B cell (primary cell): ENCODE measurements at regions not wholly inside any gene's neighbourhood (a gene's known extent, or its start where the extent isn't known, plus 50 kb on each side); places are given as distances from the start of the nearest gene placed in this dataset.

ENCODE experiments used
- ATAC-seq: fragments of 200-7000 bp; cut with Tn5 transposase; one replicate; pipeline ENCODE4 v1.10.0; 2021; ENCODE audit warnings: low read depth, mild to moderate bottlenecking, moderate number of reproducible peaks, moderate library complexity
- CTCF ChIA-PET: fragments of 350-600 bp; sonication (Branson Sonifier 250); formaldehyde crosslinking; loops from one replicate; lab custom pipeline; 2021; ENCODE audit warnings: antibody characterized with exemption, inconsistent platforms; lab: Charles Lee
- POLR2A ChIA-PET: fragments of 350-600 bp; sonication (Branson Sonifier 250); formaldehyde crosslinking; loops from one replicate; lab custom pipeline; 2021; ENCODE audit warnings: antibody characterized with exemption; lab: Charles Lee
- DNase-seq: peaks from one replicate; pipeline ENCODE4 v3.0.0; 2013
- H2AFZ ChIP-seq: 2 replicates; pipeline ENCODE4 v1.6.1; 2012; ENCODE audit warnings: mild to moderate bottlenecking, low read depth, low read length; ENCODE audit not compliant: insufficient read depth, poor library complexity, severe bottlenecking
- H3K27ac ChIP-seq, 2 donors: 1 replicate in 1 of 2; 2 replicates in 1 of 2; pipeline ENCODE4 v1.5.1; 2012 to 2013; ENCODE audit warnings: low read length in 2 of 2, mild to moderate bottlenecking in 2 of 2, moderate library complexity in 1 of 2
- H3K27me3 ChIP-seq, 4 experiments: fragments of 200-600 bp in 1 of 4; sonication (generic) in 1 of 4; replicated peaks in 1 of 4; 1 replicate in 2 of 4; 2 replicates in 2 of 4; pipeline versions ENCODE4 v1.6.1 to v1.7.0; 2013 to 2016; ENCODE audit warnings: low read length in 3 of 4, mild to moderate bottlenecking in 2 of 4, mixed read lengths in 1 of 4, moderate library complexity in 1 of 4; ENCODE audit not compliant: insufficient read depth in 4 of 4, control insufficient read depth in 3 of 4; ENCODE audit errors: control extremely low read depth in 1 of 4
- H3K36me3 ChIP-seq, 2 experiments: replicated peaks in 1 of 2; 1 replicate in 1 of 2; 2 replicates in 1 of 2; pipeline versions ENCODE4 v1.6.1 to v1.7.1; 2013; ENCODE audit warnings: low read length in 1 of 2; ENCODE audit not compliant: insufficient read depth in 2 of 2, control insufficient read depth in 1 of 2; ENCODE audit errors: control extremely low read depth in 1 of 2, extremely low read depth in 1 of 2
- H3K4me1 ChIP-seq, 2 donors: fragments of 200-600 bp in 1 of 2; sonication (generic) in 1 of 2; 1 replicate in 1 of 2; 2 replicates in 1 of 2; pipeline versions ENCODE4 v1.5.1 to v1.6.1; 2013 to 2017; ENCODE audit warnings: low read length in 2 of 2; ENCODE audit not compliant: control insufficient read depth in 2 of 2, insufficient read depth in 2 of 2
- H3K4me2 ChIP-seq: replicated peaks from 2 replicates; pipeline ENCODE3; 2012; ENCODE audit warnings: mild to moderate bottlenecking, low read depth, low read length; ENCODE audit not compliant: poor library complexity, severe bottlenecking
- H3K4me3 ChIP-seq, 5 experiments: fragments of 200-600 bp in 1 of 5; sonication (generic) in 1 of 5; 1 replicate in 3 of 5; 2 replicates in 2 of 5; pipeline versions ENCODE4 v1.5.1 to v1.7.0; 2011 to 2016; ENCODE audit warnings: low read length in 4 of 5, mild to moderate bottlenecking in 4 of 5, low read depth in 2 of 5, control low read depth in 1 of 5, moderate library complexity in 1 of 5; ENCODE audit not compliant: insufficient read depth in 1 of 5; ENCODE audit errors: control extremely low read depth in 1 of 5, extremely low read depth in 1 of 5
- H3K79me2 ChIP-seq: fragments of 200-600 bp; sonication (generic); one replicate; pipeline ENCODE4 v1.6.0; 2016; ENCODE audit warnings: low read length; ENCODE audit not compliant: control insufficient read depth, insufficient read depth
- H3K9ac ChIP-seq: fragments of 200-600 bp; sonication (generic); 2 replicates; pipeline ENCODE4 v1.6.1; 2017; ENCODE audit warnings: mild to moderate bottlenecking, low read length, moderate library complexity
- H3K9me3 ChIP-seq, 3 donors: one replicate each; pipeline versions ENCODE4 v1.6.1 to v1.7.1; 2013; ENCODE audit warnings: low read length in 2 of 3; ENCODE audit not compliant: control insufficient read depth in 2 of 3, insufficient read depth in 1 of 3; ENCODE audit errors: control extremely low read depth in 1 of 3
- H4K20me1 ChIP-seq: 2 replicates; pipeline ENCODE4 v1.6.0; 2012; ENCODE audit warnings: mild to moderate bottlenecking, low read length; ENCODE audit not compliant: insufficient read depth, control insufficient read depth, poor library complexity, severe bottlenecking
- H3K27ac Mint-ChIP-seq: one replicate; pipeline ENCODE4 v1.8.0; 2021; ENCODE audit warnings: mixed read lengths
- H3K27me3 Mint-ChIP-seq: one replicate; pipeline ENCODE4 v1.8.0; 2021; ENCODE audit warnings: mixed read lengths
- H3K4me1 Mint-ChIP-seq: one replicate; pipeline ENCODE4 v1.8.0; 2021; ENCODE audit warnings: mixed read lengths
- H3K4me3 Mint-ChIP-seq: one replicate; pipeline ENCODE4 v1.8.0; 2021; ENCODE audit warnings: mixed read lengths
- H3K9me3 Mint-ChIP-seq: one replicate; pipeline ENCODE4 v1.8.0; 2022; ENCODE audit warnings: mixed read lengths; ENCODE audit not compliant: insufficient read depth
- EZH2 ChIP-seq: IDR thresholded peaks from 2 replicates; pipeline ENCODE4 v1.6.1; 2012; ENCODE audit warnings: borderline replicate concordance, low read depth, mild to moderate bottlenecking, moderate library complexity, low read length; ENCODE audit not compliant: insufficient read depth, poor library complexity, severe bottlenecking
- WGBS: methylation state at CpG from one replicate; pipeline ENCODE4 v1.1.5; 2013; ENCODE audit warnings: missing lambda C conversion rate; ENCODE audit not compliant: insufficient coverage; 5-methylcytosine and 5-hydroxymethylcytosine counted together
- intact Hi-C: fragments of 100-400 bp; cut with micrococcal nuclease; formaldehyde crosslinking; loops from one replicate; pipeline ENCODE4 v1.10.0; 2022
- TF ChIP-seq, protein P1 (sequence below): fragments of 200-600 bp; IDR thresholded peaks from one replicate; pipeline ENCODE4 v1.8.0; 2022; ENCODE audit warnings: antibody characterized with exemption, mild to moderate bottlenecking

DNA sequence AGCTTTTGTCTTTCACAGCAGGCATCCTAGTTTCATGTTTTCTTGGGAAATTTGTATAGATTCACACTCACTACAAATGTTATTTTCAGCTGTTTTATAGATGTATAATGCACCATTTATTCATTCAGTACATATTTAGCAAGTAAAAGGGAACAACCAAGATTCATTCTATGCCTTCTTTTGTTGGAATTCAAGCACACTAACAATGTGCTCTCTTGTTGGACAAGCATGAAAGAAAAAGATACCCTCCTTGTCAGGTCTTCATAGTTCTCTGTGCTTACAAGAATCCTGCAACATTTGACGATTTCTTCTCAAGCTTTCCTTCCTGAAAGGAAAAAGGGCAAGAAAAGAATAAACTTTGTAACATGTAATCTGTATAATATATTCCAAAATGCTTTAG, 456.0 kb downstream of the USP25 start:
- no CpG with 5 or more reads among the region's 1 CpG for WGBS
- Histone ChIP-seq H3K36me3 (no peaks in the 10 kb centered on the region), H2AFZ (no peak overlapping the region), H3K27me3 (no peaks in the 10 kb centered on the region), H3K9ac (no peak overlapping the region), H3K9me3 (no peaks in the 10 kb centered on the region), H3K4me2 (no peak overlapping the region), H3K79me2 (no peaks in the 10 kb centered on the region), H3K4me1 (no peaks in the 10 kb centered on the region), H3K4me3 (no peak overlapping the region), H4K20me1 (no peaks in the 10 kb centered on the region), H3K27ac (no peak overlapping the region)
- no peak for DNase-seq
- ChIA-PET POLR2A (no interaction called here), CTCF (no interaction called here)
- no peak for ATAC-seq
- Mint-ChIP-seq H3K27ac (no peak overlapping the region), H3K4me3 (no peak overlapping the region), H3K9me3 (peaks cover 2% of the 10 kb centered on the region), H3K27me3 (no peaks in the 10 kb centered on the region), H3K4me1 (no peaks in the 10 kb centered on the region)
- no peak for TF ChIP-seq EZH2
- TF ChIP-seq, protein P1, sequence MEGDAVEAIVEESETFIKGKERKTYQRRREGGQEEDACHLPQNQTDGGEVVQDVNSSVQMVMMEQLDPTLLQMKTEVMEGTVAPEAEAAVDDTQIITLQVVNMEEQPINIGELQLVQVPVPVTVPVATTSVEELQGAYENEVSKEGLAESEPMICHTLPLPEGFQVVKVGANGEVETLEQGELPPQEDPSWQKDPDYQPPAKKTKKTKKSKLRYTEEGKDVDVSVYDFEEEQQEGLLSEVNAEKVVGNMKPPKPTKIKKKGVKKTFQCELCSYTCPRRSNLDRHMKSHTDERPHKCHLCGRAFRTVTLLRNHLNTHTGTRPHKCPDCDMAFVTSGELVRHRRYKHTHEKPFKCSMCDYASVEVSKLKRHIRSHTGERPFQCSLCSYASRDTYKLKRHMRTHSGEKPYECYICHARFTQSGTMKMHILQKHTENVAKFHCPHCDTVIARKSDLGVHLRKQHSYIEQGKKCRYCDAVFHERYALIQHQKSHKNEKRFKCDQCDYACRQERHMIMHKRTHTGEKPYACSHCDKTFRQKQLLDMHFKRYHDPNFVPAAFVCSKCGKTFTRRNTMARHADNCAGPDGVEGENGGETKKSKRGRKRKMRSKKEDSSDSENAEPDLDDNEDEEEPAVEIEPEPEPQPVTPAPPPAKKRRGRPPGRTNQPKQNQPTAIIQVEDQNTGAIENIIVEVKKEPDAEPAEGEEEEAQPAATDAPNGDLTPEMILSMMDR: no peak
- intact Hi-C loops: no loop called here

DNA sequence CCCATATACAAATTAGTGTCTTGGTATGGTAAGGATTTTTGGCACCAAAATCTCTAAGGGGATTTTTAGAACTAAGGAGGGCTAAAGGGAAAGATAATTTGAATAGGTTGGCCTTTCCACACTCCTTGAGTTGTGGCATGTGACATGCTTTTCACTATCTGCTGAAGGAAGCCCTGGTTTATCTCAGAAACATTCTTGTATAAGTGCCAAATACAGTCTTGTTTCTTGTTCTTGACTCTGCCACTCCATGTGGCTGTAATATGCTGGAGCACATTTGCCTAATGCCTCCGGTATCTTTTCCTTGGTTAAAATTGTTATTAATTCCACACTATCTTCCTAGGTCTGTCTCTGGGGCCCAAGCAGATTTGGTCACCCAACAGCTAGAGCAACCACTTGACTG, 457.0 kb downstream of the USP25 start:
- Histone ChIP-seq H3K27me3 (no peaks in the 10 kb centered on the region), H3K9me3 (no peaks in the 10 kb centered on the region), H2AFZ (no peak overlapping the region), H3K4me2 (no peak overlapping the region), H3K4me1 (no peaks in the 10 kb centered on the region), H3K79me2 (no peaks in the 10 kb centered on the region), H3K9ac (no peak overlapping the region), H3K36me3 (no peaks in the 10 kb centered on the region), H4K20me1 (no peaks in the 10 kb centered on the region), H3K4me3 (no peak overlapping the region), H3K27ac (no peak overlapping the region)
- ChIA-PET CTCF (no interaction called here), POLR2A (no interaction called here)
- Mint-ChIP-seq H3K27ac (no peak overlapping the region), H3K9me3 (peaks cover 3% of the 10 kb centered on the region), H3K27me3 (no peaks in the 10 kb centered on the region), H3K4me1 (no peaks in the 10 kb centered on the region), H3K4me3 (no peak overlapping the region)
- DNase-seq: no peak
- no peak for TF ChIP-seq EZH2
- TF ChIP-seq, protein P1: no peak
- intact Hi-C loops: no loop called here
- WGBS: 100% methylated on average over 1 of the region's 1 CpG
- no peak for ATAC-seq
